Fibroblast of lung (primary cell): ENCODE measurements at regions not wholly inside any gene's neighbourhood (a gene's known extent, or its start where the extent isn't known, plus 50 kb on each side); places are given as distances from the start of the nearest gene placed in this dataset.

Source experiments
- DNase-seq, 2 donors: peaks; one replicate each; pipeline versions ENCODE4 v3.0.0 to v3.0.0-alpha.2; 2010; ENCODE audit warnings: low read depth in 2 of 2
- H2AFZ ChIP-seq: 2 replicates; pipeline ENCODE4 v1.5.1; 2012; ENCODE audit warnings: low read length, control low read depth, inconsistent platforms
- H3K27ac ChIP-seq: 2 replicates; pipeline ENCODE4 v1.5.1; 2011; ENCODE audit warnings: low read length, control low read depth; ENCODE audit not compliant: insufficient read depth
- H3K27me3 ChIP-seq: 2 replicates; pipeline ENCODE4 v1.5.1; 2011; ENCODE audit warnings: mild to moderate bottlenecking, low read length; ENCODE audit not compliant: control insufficient read depth, insufficient read depth
- H3K36me3 ChIP-seq: 2 replicates; pipeline ENCODE4 v1.5.1; 2011; ENCODE audit warnings: low read length; ENCODE audit not compliant: control insufficient read depth, insufficient read depth
- H3K4me1 ChIP-seq: 2 replicates; pipeline ENCODE4 v1.5.1; 2011; ENCODE audit warnings: low read length; ENCODE audit not compliant: control insufficient read depth, insufficient read depth; ENCODE audit errors: extremely low read depth
- H3K4me2 ChIP-seq: 2 replicates; pipeline ENCODE4 v1.5.1; 2011; ENCODE audit warnings: low read length, control low read depth; ENCODE audit not compliant: insufficient read depth; ENCODE audit errors: extremely low read depth
- H3K4me3 ChIP-seq, 4 experiments: fragments of 200-600 bp in 1 of 4; sonication (generic) in 1 of 4; replicated peaks in 1 of 4; 2 replicates each; pipeline ENCODE4 v1.5.1; 2011 to 2016; ENCODE audit warnings: low read length in 4 of 4, low read depth in 3 of 4, mild to moderate bottlenecking in 3 of 4, control low read depth in 2 of 4, inconsistent platforms in 1 of 4, mixed read lengths in 1 of 4; ENCODE audit not compliant: insufficient read depth in 1 of 4; ENCODE audit errors: control extremely low read depth in 1 of 4
- H3K79me2 ChIP-seq: 2 replicates; pipeline ENCODE4 v1.5.1; 2012; ENCODE audit warnings: mild to moderate bottlenecking, low read length, inconsistent platforms; ENCODE audit not compliant: control insufficient read depth, insufficient read depth
- H3K9ac ChIP-seq: 2 replicates; pipeline ENCODE4 v1.5.1; 2011; ENCODE audit warnings: mild to moderate bottlenecking, low read length, control low read depth; ENCODE audit not compliant: insufficient read depth
- H3K9me3 ChIP-seq: 2 replicates; pipeline ENCODE4 v1.5.1; 2012; ENCODE audit warnings: low read depth, low read length; ENCODE audit not compliant: control insufficient read depth, insufficient read depth
- H4K20me1 ChIP-seq: 2 replicates; pipeline ENCODE4 v1.5.1; 2011; ENCODE audit warnings: low read length; ENCODE audit not compliant: control insufficient read depth, insufficient read depth; ENCODE audit errors: extremely low read depth
- EZH2 ChIP-seq: IDR thresholded peaks from 2 replicates; pipeline ENCODE4 v1.5.1; 2012; ENCODE audit warnings: low read length, control low read depth, mild to moderate bottlenecking; ENCODE audit errors: missing control alignments
- TF ChIP-seq, protein P1 (sequence below), 2 donors: IDR thresholded peaks in 1 of 2; conservative IDR thresholded peaks in 1 of 2; 1 replicate in 1 of 2; 2 replicates in 1 of 2; pipeline ENCODE4 v1.5.1; 2011 to 2012; ENCODE audit warnings: low read length in 2 of 2, control low read depth in 1 of 2, inconsistent platforms in 1 of 2, low read depth in 1 of 2, mild to moderate bottlenecking in 1 of 2

GRCh38 chr11:29243616-29244015, 773.2 kb downstream of the KCNA4 start:
- Histone ChIP-seq H3K4me2 (no peak overlapping the region), H3K9ac (no peak overlapping the region), H3K4me3 (no peak overlapping the region), H3K79me2 (no peaks in the 10 kb centered on the region), H2AFZ (no peak overlapping the region), H3K9me3 (no peaks in the 10 kb centered on the region), H3K27ac (no peak overlapping the region), H3K36me3 (no peaks in the 10 kb centered on the region), H3K4me1 (no peaks in the 10 kb centered on the region), H4K20me1 (no peaks in the 10 kb centered on the region), H3K27me3 (no peaks in the 10 kb centered on the region)
- DNase-seq, result peak in 1 of 2 donors; percentile 54
- TF ChIP-seq EZH2, result no peak
- TF ChIP-seq, protein P1, sequence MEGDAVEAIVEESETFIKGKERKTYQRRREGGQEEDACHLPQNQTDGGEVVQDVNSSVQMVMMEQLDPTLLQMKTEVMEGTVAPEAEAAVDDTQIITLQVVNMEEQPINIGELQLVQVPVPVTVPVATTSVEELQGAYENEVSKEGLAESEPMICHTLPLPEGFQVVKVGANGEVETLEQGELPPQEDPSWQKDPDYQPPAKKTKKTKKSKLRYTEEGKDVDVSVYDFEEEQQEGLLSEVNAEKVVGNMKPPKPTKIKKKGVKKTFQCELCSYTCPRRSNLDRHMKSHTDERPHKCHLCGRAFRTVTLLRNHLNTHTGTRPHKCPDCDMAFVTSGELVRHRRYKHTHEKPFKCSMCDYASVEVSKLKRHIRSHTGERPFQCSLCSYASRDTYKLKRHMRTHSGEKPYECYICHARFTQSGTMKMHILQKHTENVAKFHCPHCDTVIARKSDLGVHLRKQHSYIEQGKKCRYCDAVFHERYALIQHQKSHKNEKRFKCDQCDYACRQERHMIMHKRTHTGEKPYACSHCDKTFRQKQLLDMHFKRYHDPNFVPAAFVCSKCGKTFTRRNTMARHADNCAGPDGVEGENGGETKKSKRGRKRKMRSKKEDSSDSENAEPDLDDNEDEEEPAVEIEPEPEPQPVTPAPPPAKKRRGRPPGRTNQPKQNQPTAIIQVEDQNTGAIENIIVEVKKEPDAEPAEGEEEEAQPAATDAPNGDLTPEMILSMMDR (conservative IDR thresholded peaks at IDR 0.05 in 1 of 2, IDR thresholded peaks at IDR 0.05 in 1 of 2; ENCODE audit: low read depth in 1 of 2, low read length in 2 of 2), result no peak

GRCh38 chr11:29231991-29232390, 784.8 kb downstream of the KCNA4 start:
- Histone ChIP-seq H3K79me2 (no peaks in the 10 kb centered on the region), H3K27ac (no peak overlapping the region), H3K4me1 (no peaks in the 10 kb centered on the region), H3K9me3 (no peaks in the 10 kb centered on the region), H4K20me1 (no peaks in the 10 kb centered on the region), H3K36me3 (no peaks in the 10 kb centered on the region), H3K4me2 (no peak overlapping the region), H3K9ac (no peak overlapping the region), H2AFZ (no peak overlapping the region), H3K27me3 (no peaks in the 10 kb centered on the region), H3K4me3 (no peak overlapping the region)
- TF ChIP-seq, protein P1 (conservative IDR thresholded peaks at IDR 0.05 in 1 of 2, IDR thresholded peaks at IDR 0.05 in 1 of 2; ENCODE audit: low read depth in 1 of 2, low read length in 2 of 2), result no peak
- TF ChIP-seq EZH2, result no peak
- DNase-seq, result peak in 1 of 2 donors; percentile 93

DNA sequence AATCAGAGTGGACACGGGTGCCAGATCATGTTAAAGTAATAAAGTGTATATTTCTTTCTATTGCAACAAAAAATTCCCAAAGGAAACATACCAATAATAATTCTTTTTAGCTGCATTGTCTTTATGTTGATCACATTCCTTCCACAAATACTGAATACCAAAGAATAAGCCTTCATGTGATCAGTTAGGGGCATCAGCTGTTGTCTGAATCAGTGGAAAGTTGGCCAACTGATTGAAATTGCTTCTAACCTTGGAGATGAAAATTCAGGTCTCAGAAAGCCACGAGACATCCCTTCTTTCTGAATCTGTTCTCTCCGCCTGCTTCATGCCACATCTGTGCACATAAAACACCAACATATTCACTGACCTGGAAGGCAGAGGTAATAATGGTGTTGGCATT, 785.2 kb downstream of the KCNA4 start:
- TF ChIP-seq EZH2, result no peak
- TF ChIP-seq, protein P1 (conservative IDR thresholded peaks at IDR 0.05 in 1 of 2, IDR thresholded peaks at IDR 0.05 in 1 of 2; ENCODE audit: low read depth in 1 of 2, low read length in 2 of 2), result no peak
- Histone ChIP-seq H2AFZ (no peak overlapping the region), H3K27me3 (no peaks in the 10 kb centered on the region), H3K27ac (no peak overlapping the region), H3K79me2 (no peaks in the 10 kb centered on the region), H3K36me3 (no peaks in the 10 kb centered on the region), H3K4me1 (no peaks in the 10 kb centered on the region), H3K9me3 (no peaks in the 10 kb centered on the region), H3K9ac (no peak overlapping the region), H3K4me3 (no peak overlapping the region), H3K4me2 (no peak overlapping the region), H4K20me1 (no peaks in the 10 kb centered on the region)
- DNase-seq, result no peak
